HUES6 (cell line): ENCODE measurements at regions not wholly inside any gene's neighbourhood (a gene's known extent, or its start where the extent isn't known, plus 50 kb on each side); places are given as distances from the start of the nearest gene placed in this dataset.
"Not testable (repeated sequence)": the region's sequence is repeated elsewhere in the genome, so short reads cannot be mapped to it uniquely, and the experiment has no call there.

Experiments used
- H3K27ac ChIP-seq: 2 replicates; pipeline ENCODE4 v1.7.0; 2013; ENCODE audit warnings: low read depth, mild to moderate bottlenecking, low read length, inconsistent platforms
- H3K27me3 ChIP-seq: 2 replicates; pipeline ENCODE4 v1.6.1; 2013; ENCODE audit warnings: low read length; ENCODE audit not compliant: control insufficient read depth, insufficient read depth
- H3K36me3 ChIP-seq: 2 replicates; pipeline ENCODE4 v1.6.1; 2013; ENCODE audit warnings: low read length; ENCODE audit not compliant: control insufficient read depth, insufficient read depth
- H3K4me1 ChIP-seq: 2 replicates; pipeline ENCODE4 v1.6.1; 2013; ENCODE audit warnings: low read length; ENCODE audit not compliant: control insufficient read depth, insufficient read depth
- H3K4me3 ChIP-seq: 2 replicates; pipeline ENCODE4 v1.5.1; 2013; ENCODE audit warnings: low read depth, low read length
- H3K9ac ChIP-seq: one replicate; pipeline ENCODE4 v1.6.1; 2013; ENCODE audit warnings: mild to moderate bottlenecking, low read length
- H3K9me3 ChIP-seq: 2 replicates; pipeline ENCODE4 v1.6.1; 2013; ENCODE audit warnings: low read depth, low read length; ENCODE audit not compliant: control insufficient read depth, insufficient read depth

GRCh38 chr2:200100027-200100426 is 144.6 kb downstream of the MAIP1 start:
- H3K4me1 ChIP-seq, result no peaks in the 10 kb centered on the region
- H3K9ac ChIP-seq, result no peak overlapping the region
- H3K27ac ChIP-seq, result no peak overlapping the region
- H3K4me3 ChIP-seq, result no peak overlapping the region
- no peaks in the 10 kb centered on the region; the same call in 1 of the 2 replicates for H3K9me3 ChIP-seq
- H3K36me3 ChIP-seq, result no peaks in the 10 kb centered on the region
- H3K27me3 ChIP-seq, result no peaks in the 10 kb centered on the region

DNA sequence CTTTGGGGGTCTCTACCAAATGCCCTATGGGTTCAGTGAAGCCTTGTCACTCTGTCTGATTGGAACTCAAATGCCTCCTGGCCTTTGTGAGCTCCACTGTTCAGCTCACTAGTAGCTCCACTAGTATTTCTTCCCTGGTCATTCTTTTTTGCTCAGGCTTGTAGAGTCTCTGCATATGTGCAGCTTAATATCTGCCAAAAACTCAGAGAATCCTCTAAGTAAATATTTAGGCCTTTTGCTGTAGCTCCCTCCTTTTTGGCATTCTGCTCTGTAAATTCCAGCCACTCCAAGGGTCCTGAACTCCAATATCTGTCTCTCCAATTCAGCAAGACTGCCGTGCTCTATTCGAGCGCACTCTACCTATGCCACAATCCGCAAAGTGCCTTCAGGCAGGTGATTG is 146.5 kb downstream of the MAIP1 start:
- H3K36me3 ChIP-seq, result no peaks in the 10 kb centered on the region
- no peaks in the 10 kb centered on the region for H3K4me1 ChIP-seq
- no peaks in the 10 kb centered on the region for H3K9me3 ChIP-seq
- H3K27me3 ChIP-seq, result no peaks in the 10 kb centered on the region
- H3K4me3 ChIP-seq, result no peak overlapping the region
- H3K9ac ChIP-seq, result no peak overlapping the region
- no peak overlapping the region for H3K27ac ChIP-seq

GRCh38 chr2:200102971-200103370 is 147.6 kb downstream of the MAIP1 start:
- Histone ChIP-seq H3K27ac (no peak overlapping the region), H3K27me3 (no peaks in the 10 kb centered on the region), H3K36me3 (no peaks in the 10 kb centered on the region), H3K9ac (no peak overlapping the region), H3K4me1 (no peaks in the 10 kb centered on the region), H3K9me3 (no peaks in the 10 kb centered on the region), H3K4me3 (no peak overlapping the region)

GRCh38 chr2:200104015-200104414 is 148.6 kb downstream of the MAIP1 start:
- no peaks in the 10 kb centered on the region for H3K9me3 ChIP-seq
- H3K4me1 ChIP-seq, result no peaks in the 10 kb centered on the region
- no peak overlapping the region for H3K27ac ChIP-seq
- H3K9ac ChIP-seq, result no peak overlapping the region
- no peaks in the 10 kb centered on the region for H3K36me3 ChIP-seq
- H3K4me3 ChIP-seq, result no peak overlapping the region
- H3K27me3 ChIP-seq, result no peaks in the 10 kb centered on the region

- no peaks in the 10 kb centered on the region for H3K36me3 ChIP-seq
- H3K9me3 ChIP-seq, result no peaks in the 10 kb centered on the region
- H3K9ac ChIP-seq, result no peak overlapping the region
- H3K27me3 ChIP-seq, result no peaks in the 10 kb centered on the region
- no peak overlapping the region for H3K27ac ChIP-seq
- no peak overlapping the region for H3K4me3 ChIP-seq
- no peaks in the 10 kb centered on the region for H3K4me1 ChIP-seq
Observed at GRCh38 chr2:200107514-200108217, 152.3 kb downstream of the MAIP1 start.

- Histone ChIP-seq H3K9ac (no peak overlapping the region), H3K27me3 (no peaks in the 10 kb centered on the region), H3K9me3 (no peaks in the 10 kb centered on the region), H3K4me1 (no peaks in the 10 kb centered on the region), H3K27ac (no peak overlapping the region), H3K36me3 (no peaks in the 10 kb centered on the region), H3K4me3 (no peak overlapping the region)
Observed at GRCh38 chr2:200109421-200109820, 154.0 kb downstream of the MAIP1 start.

DNA sequence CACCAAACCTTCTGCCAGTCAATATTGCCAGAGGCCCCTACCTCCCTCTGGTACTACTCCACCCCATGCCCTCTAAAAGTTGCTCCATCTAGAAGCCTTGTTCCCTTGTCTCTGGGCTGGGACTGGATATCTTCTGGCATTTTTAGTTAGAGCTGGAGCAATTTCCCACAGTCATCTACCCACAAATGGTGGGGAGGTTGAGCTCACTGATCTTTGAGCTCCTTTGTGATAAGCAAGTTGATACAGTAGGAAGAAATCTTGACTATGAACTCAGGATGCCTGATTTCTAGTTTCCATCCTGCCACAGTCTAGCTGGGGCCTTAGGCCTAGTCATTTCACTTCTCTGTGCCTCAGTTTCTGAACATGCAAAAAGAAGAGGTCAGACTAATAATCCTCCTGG is 155.0 kb downstream of the MAIP1 start:
- no peak overlapping the region for H3K9ac ChIP-seq
- no peaks in the 10 kb centered on the region for H3K27me3 ChIP-seq
- H3K36me3 ChIP-seq, result no peaks in the 10 kb centered on the region
- no peaks in the 10 kb centered on the region for H3K4me1 ChIP-seq
- H3K4me3 ChIP-seq, result no peak overlapping the region
- H3K27ac ChIP-seq, result no peak overlapping the region
- no peaks in the 10 kb centered on the region for H3K9me3 ChIP-seq

DNA sequence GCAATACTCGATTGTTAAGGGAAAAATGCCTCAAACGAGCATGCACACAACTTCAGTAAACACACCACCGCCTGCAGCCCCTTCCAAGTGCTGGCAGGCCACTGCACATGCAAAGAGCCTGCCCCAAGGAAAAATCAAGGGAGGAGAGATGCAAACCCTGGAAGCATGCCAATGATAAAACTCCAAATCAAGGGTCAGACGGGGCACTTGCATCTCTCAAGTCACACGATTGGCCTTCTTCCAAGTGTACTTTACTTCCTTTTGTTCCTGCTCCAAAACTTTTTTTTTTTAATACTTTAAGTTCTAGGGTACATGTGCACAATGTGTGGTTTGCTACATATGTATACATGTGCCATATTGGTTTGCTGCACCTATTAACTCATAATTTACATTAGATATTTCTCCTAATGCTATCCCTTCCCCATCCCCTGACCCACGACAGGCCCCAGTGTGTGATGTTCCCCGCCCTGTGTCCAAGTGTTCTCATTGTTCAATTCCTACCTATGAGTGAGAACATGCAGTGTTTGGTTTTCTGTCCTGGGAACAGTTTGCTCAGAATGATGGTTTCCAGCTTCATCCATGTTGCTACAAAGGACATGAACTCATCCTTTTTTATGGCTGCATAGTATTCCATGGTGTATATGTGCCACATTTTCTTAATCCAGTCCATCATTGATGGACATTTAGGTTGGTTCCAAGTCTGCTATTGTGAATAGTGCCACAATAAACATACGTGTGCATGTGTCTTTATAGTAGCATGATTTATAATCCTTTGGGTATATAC is 157.8 kb downstream of the MAIP1 start:
- not testable (repeated sequence) for H3K9ac ChIP-seq, H3K9me3 ChIP-seq, H3K4me3 ChIP-seq, H3K27ac ChIP-seq, H3K4me1 ChIP-seq, H3K27me3 ChIP-seq, H3K36me3 ChIP-seq

DNA sequence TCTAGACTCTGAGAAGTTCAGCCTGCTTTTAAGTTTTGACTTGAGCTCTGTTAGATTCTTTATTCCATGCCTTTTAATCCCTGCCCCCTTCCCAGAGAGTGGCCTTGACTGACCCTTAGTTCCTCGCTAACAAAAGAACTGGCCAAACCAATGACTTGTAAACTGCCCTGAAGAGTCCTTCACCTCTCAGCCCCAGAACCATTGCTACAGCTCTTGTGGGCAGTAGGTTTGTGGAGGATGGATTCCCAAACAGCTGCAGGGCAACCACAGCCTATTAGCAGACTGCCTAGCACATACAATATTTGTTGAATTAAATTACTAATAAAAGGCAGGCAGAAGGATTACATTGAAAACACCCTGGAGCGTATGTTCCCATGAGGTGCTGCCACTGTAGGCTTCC is 163.9 kb downstream of the MAIP1 start:
- Histone ChIP-seq H3K9ac (no peak overlapping the region), H3K4me3 (no peak overlapping the region), H3K36me3 (no peaks in the 10 kb centered on the region), H3K27ac (no peak overlapping the region), H3K4me1 (no peaks in the 10 kb centered on the region), H3K27me3 (no peaks in the 10 kb centered on the region), H3K9me3 (peaks cover 6% of the 10 kb centered on the region; the same call in 1 of the 2 replicates)

GRCh38 chr2:200121931-200122330 is 166.5 kb downstream of the MAIP1 start:
- H3K27ac ChIP-seq, result no peak overlapping the region
- no peaks in the 10 kb centered on the region for H3K4me1 ChIP-seq
- H3K4me3 ChIP-seq, result no peak overlapping the region
- H3K36me3 ChIP-seq, result no peaks in the 10 kb centered on the region
- H3K27me3 ChIP-seq, result no peaks in the 10 kb centered on the region
- no peak overlapping the region for H3K9ac ChIP-seq
- H3K9me3 ChIP-seq, result peaks cover 17% of the 10 kb centered on the region

- H3K4me3 ChIP-seq, result no peak overlapping the region
- no peaks in the 10 kb centered on the region for H3K36me3 ChIP-seq
- no peak overlapping the region for H3K9ac ChIP-seq
- peaks cover 20% of the 10 kb centered on the region for H3K9me3 ChIP-seq
- no peaks in the 10 kb centered on the region for H3K27me3 ChIP-seq
- no peaks in the 10 kb centered on the region for H3K4me1 ChIP-seq
- H3K27ac ChIP-seq, result no peak overlapping the region
Observed at GRCh38 chr2:200122683-200123082, 167.3 kb downstream of the MAIP1 start.
